ENCODE measurements at regions not wholly inside any gene's neighbourhood (a gene's known extent, or its start where the extent isn't known, plus 50 kb on each side); places are given as distances from the start of the nearest gene placed in this dataset.

DNA sequence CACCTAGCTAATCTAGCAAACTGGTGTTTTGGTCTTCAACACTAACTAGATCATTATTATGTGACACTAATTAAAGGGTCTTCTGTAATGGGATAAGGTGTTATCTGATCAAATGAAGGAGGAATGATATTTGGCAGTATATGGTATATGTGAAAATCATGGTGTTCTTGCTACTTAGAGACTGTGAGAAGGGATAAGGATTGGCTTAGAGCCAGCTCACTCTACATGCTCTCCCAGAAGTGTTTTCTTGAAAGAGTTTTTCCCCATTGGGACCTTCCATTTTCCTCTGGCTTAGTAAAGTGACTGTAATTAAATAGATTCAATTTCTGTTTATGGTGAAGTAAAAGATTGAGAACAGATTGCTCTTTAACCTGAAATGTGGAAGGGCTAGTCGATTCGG, 71.2 kb upstream of the RGL1 start:
- H3K4me1 ChIP-seq (ENCODE audit: control insufficient read depth in 5 of 5, insufficient read depth in 5 of 5, low read length in 5 of 5): peaks cover 3 to 50% (median 36%) of the 10 kb centered on the region in 5 donors

GRCh38 chr1:183732236-183732880, 72.6 kb upstream of the RGL1 start:
- Histone ChIP-seq H3K9me3 (ENCODE audit: control insufficient read depth in 5 of 5, low read length in 5 of 5) (no peaks in the 10 kb centered on the region), H3K4me3 (ENCODE audit: low read depth in 1 of 5, low read length in 5 of 5) (no peak overlapping the region), H3K27ac (ENCODE audit: low read depth, low read length) (peak overlapping the region; percentile 25), H3K9ac (ENCODE audit: low read length in 5 of 5) (no peak overlapping the region), H3K4me1 (ENCODE audit: control insufficient read depth in 5 of 5, insufficient read depth in 5 of 5, low read length in 5 of 5) (peaks cover 3 to 50% (median 36%) of the 10 kb centered on the region in 5 donors), H3K36me3 (ENCODE audit: control insufficient read depth in 5 of 5, insufficient read depth in 5 of 5, low read length in 5 of 5) (no peaks in the 10 kb centered on the region), H3K27me3 (ENCODE audit: control insufficient read depth in 5 of 5, insufficient read depth in 4 of 5, low read length in 5 of 5) (no peaks in the 10 kb centered on the region)

More for the DNA sequence above, 71.2 kb upstream of the RGL1 start:
- H3K9me3 ChIP-seq (ENCODE audit: control insufficient read depth in 5 of 5, low read length in 5 of 5): no peaks in the 10 kb centered on the region
- H3K9ac ChIP-seq (ENCODE audit: low read length in 5 of 5): peak overlapping the region in 2 of 5 donors; percentile 48 to 81
- no peak overlapping the region for H3K4me3 ChIP-seq (ENCODE audit: low read depth in 1 of 5, low read length in 5 of 5)
- no peaks in the 10 kb centered on the region for H3K27me3 ChIP-seq (ENCODE audit: control insufficient read depth in 5 of 5, insufficient read depth in 4 of 5, low read length in 5 of 5)
- no peaks in the 10 kb centered on the region for H3K36me3 ChIP-seq (ENCODE audit: control insufficient read depth in 5 of 5, insufficient read depth in 5 of 5, low read length in 5 of 5)
- peak overlapping the region; percentile 72 for H3K27ac ChIP-seq (ENCODE audit: low read depth, low read length)

DNA sequence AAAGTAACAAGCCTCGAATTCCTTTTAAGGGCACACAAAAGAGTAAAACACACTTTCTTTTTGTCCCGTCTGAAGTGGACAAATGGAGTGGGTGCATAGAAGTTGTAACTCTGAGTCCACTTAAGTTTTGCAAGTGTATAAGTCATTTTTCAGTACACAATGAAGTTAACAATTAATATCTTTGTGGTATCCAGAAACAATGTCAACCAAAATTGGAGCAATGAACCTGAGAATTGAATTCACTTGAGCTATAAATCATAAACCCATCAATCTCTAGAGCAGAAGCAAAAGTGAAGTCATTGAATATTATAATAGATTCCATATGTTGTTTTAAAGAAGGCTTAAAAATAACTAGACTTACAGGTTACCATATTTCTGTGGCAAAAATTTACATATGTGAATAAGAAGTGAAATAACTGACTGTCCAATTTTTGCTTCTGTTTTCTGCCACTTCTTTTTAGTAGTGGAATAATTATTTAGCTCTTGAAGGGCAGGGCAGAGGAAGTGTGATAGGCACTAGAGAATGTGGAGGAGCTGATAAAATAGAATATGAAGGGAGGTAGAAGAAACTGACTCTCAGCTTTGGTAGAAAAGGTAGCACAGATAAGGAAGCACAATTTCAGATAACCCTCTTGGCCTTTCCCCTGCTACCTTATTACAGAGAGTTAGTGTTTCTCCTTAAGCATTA, 73.9 kb upstream of the RGL1 start:
- Histone ChIP-seq H3K9me3 (ENCODE audit: control insufficient read depth in 5 of 5, low read length in 5 of 5) (no peaks in the 10 kb centered on the region), H3K36me3 (ENCODE audit: control insufficient read depth in 5 of 5, insufficient read depth in 5 of 5, low read length in 5 of 5) (no peaks in the 10 kb centered on the region), H3K9ac (ENCODE audit: low read length in 5 of 5) (no peak overlapping the region), H3K27me3 (ENCODE audit: control insufficient read depth in 5 of 5, insufficient read depth in 4 of 5, low read length in 5 of 5) (no peaks in the 10 kb centered on the region), H3K27ac (ENCODE audit: low read depth, low read length) (peak overlapping the region; percentile 25), H3K4me3 (ENCODE audit: low read depth in 1 of 5, low read length in 5 of 5) (no peak overlapping the region), H3K4me1 (ENCODE audit: control insufficient read depth in 5 of 5, insufficient read depth in 5 of 5, low read length in 5 of 5) (peaks cover 3 to 43% (median 34%) of the 10 kb centered on the region in 5 donors)

GRCh38 chr1:183730107-183730724, 74.7 kb upstream of the RGL1 start:
- peaks cover 0 to 36% (median 26%) of the 10 kb centered on the region in 5 donors for H3K4me1 ChIP-seq (ENCODE audit: control insufficient read depth in 5 of 5, insufficient read depth in 5 of 5, low read length in 5 of 5)
- H3K27me3 ChIP-seq (ENCODE audit: control insufficient read depth in 5 of 5, insufficient read depth in 4 of 5, low read length in 5 of 5): no peaks in the 10 kb centered on the region
- H3K27ac ChIP-seq (ENCODE audit: low read depth, low read length): no peak overlapping the region
- no peaks in the 10 kb centered on the region for H3K36me3 ChIP-seq (ENCODE audit: control insufficient read depth in 5 of 5, insufficient read depth in 5 of 5, low read length in 5 of 5)
- H3K4me3 ChIP-seq (ENCODE audit: low read depth in 1 of 5, low read length in 5 of 5): no peak overlapping the region
- no peaks in the 10 kb centered on the region for H3K9me3 ChIP-seq (ENCODE audit: control insufficient read depth in 5 of 5, low read length in 5 of 5)
- H3K9ac ChIP-seq (ENCODE audit: low read length in 5 of 5): no peak overlapping the region

DNA sequence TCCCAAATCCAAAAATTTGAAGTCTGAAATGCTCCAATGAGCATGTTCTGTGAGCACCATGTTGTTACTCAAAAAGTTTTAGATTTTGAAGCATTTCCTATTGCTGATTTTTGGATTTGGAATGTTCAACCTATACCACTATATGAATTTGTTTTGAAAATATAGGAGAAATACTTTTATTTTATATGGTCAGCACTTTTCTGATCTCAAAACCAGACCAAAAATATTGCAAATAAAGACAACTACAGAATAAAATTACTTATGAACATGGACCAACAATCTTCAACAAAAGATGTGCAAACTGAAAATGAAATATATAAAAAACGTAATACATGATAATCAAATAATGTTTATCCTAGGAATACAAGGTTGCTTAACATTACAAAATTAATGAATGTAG, 73.7 kb upstream of the APOBEC4 start:
- peaks cover 0 to 5% (median 0%) of the 10 kb centered on the region in 5 donors for H3K9me3 ChIP-seq (ENCODE audit: control insufficient read depth in 5 of 5, low read length in 5 of 5)
- H3K27ac ChIP-seq (ENCODE audit: low read depth, low read length): no peak overlapping the region
- peaks cover 0 to 6% (median under 1%) of the 10 kb centered on the region in 5 donors for H3K4me1 ChIP-seq (ENCODE audit: control insufficient read depth in 5 of 5, insufficient read depth in 5 of 5, low read length in 5 of 5)
- no peak overlapping the region for H3K4me3 ChIP-seq (ENCODE audit: low read depth in 1 of 5, low read length in 5 of 5)
- no peaks in the 10 kb centered on the region for H3K27me3 ChIP-seq (ENCODE audit: control insufficient read depth in 5 of 5, insufficient read depth in 4 of 5, low read length in 5 of 5)
- H3K36me3 ChIP-seq (ENCODE audit: control insufficient read depth in 5 of 5, insufficient read depth in 5 of 5, low read length in 5 of 5): no peaks in the 10 kb centered on the region
- H3K9ac ChIP-seq (ENCODE audit: low read length in 5 of 5): no peak overlapping the region

- Histone ChIP-seq H3K9me3 (ENCODE audit: control insufficient read depth in 5 of 5, low read length in 5 of 5) (peaks cover 0 to 5% (median 0%) of the 10 kb centered on the region in 5 donors), H3K4me3 (ENCODE audit: low read depth in 1 of 5, low read length in 5 of 5) (no peak overlapping the region), H3K9ac (ENCODE audit: low read length in 5 of 5) (no peak overlapping the region), H3K4me1 (ENCODE audit: control insufficient read depth in 5 of 5, insufficient read depth in 5 of 5, low read length in 5 of 5) (peaks cover 0 to 4% (median 2%) of the 10 kb centered on the region in 5 donors), H3K27ac (ENCODE audit: low read depth, low read length) (no peak overlapping the region), H3K36me3 (ENCODE audit: control insufficient read depth in 5 of 5, insufficient read depth in 5 of 5, low read length in 5 of 5) (no peaks in the 10 kb centered on the region), H3K27me3 (ENCODE audit: control insufficient read depth in 5 of 5, insufficient read depth in 4 of 5, low read length in 5 of 5) (no peaks in the 10 kb centered on the region)
Observed at GRCh38 chr1:183724350-183725042, 71.4 kb upstream of the APOBEC4 start.

DNA sequence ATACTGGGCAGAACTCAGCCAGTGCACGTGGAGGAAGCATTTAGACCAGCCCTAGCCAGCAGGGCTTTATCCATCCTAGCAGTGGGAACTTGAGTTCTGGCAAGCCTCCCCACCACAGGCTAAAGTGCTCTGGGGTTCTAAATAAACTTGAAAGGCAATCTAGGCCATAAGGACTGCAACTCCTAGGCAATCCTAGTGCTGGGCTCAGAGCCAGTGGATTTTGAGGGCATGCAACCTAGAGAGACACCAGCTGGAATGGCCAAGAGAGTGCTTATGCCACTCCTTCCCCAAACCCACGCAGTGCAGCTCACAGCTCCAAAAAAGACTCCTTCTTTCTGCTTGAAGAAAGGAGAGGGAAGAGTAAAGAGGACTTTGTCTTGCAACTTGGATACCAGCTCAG, 70.5 kb upstream of the APOBEC4 start:
- Histone ChIP-seq H3K36me3 (ENCODE audit: control insufficient read depth in 5 of 5, insufficient read depth in 5 of 5, low read length in 5 of 5) (no peaks in the 10 kb centered on the region), H3K27me3 (ENCODE audit: control insufficient read depth in 5 of 5, insufficient read depth in 4 of 5, low read length in 5 of 5) (no peaks in the 10 kb centered on the region), H3K4me3 (ENCODE audit: low read depth in 1 of 5, low read length in 5 of 5) (peak overlapping the region in 1 of 5 donors; percentile 15), H3K9ac (ENCODE audit: low read length in 5 of 5) (no peak overlapping the region), H3K9me3 (ENCODE audit: control insufficient read depth in 5 of 5, low read length in 5 of 5) (peaks cover 0 to 5% (median 0%) of the 10 kb centered on the region in 5 donors), H3K4me1 (ENCODE audit: control insufficient read depth in 5 of 5, insufficient read depth in 5 of 5, low read length in 5 of 5) (peaks cover 0 to 4% (median 2%) of the 10 kb centered on the region in 5 donors), H3K27ac (ENCODE audit: low read depth, low read length) (no peak overlapping the region)

DNA sequence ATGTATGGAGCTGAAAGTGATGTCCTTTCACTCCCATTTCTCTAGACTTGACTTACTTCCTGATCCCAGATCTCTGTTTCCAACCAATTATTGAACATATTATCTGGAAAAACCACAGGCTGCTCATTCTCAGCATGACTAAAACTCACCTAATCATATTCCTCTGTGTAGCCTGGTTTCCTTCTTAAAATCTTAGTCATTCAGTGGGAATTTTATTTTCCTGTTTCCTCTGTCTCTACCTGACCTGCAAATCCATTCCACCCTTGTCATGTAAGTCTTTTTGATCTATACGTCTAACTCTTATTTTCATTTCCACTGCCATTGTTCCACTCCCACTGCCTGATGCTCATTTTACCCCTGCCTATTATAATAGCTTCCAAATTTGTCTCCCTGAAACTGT, 67.9 kb upstream of the APOBEC4 start:
- H3K36me3 ChIP-seq (ENCODE audit: control insufficient read depth in 5 of 5, insufficient read depth in 5 of 5, low read length in 5 of 5): no peaks in the 10 kb centered on the region
- no peaks in the 10 kb centered on the region for H3K27me3 ChIP-seq (ENCODE audit: control insufficient read depth in 5 of 5, insufficient read depth in 4 of 5, low read length in 5 of 5)
- H3K27ac ChIP-seq (ENCODE audit: low read depth, low read length): no peak overlapping the region
- H3K9ac ChIP-seq (ENCODE audit: low read length in 5 of 5): no peak overlapping the region
- H3K9me3 ChIP-seq (ENCODE audit: control insufficient read depth in 5 of 5, low read length in 5 of 5): peaks cover 0 to 5% (median 0%) of the 10 kb centered on the region in 5 donors
- H3K4me1 ChIP-seq (ENCODE audit: control insufficient read depth in 5 of 5, insufficient read depth in 5 of 5, low read length in 5 of 5): peaks cover 0 to 7% (median 2%) of the 10 kb centered on the region in 5 donors
- H3K4me3 ChIP-seq (ENCODE audit: low read depth in 1 of 5, low read length in 5 of 5): no peak overlapping the region

- no peak overlapping the region for H3K4me3 ChIP-seq (ENCODE audit: low read depth in 1 of 5, low read length in 5 of 5)
- H3K9me3 ChIP-seq (ENCODE audit: control insufficient read depth in 5 of 5, low read length in 5 of 5): peaks cover 0 to 5% (median 0%) of the 10 kb centered on the region in 5 donors
- H3K27me3 ChIP-seq (ENCODE audit: control insufficient read depth in 5 of 5, insufficient read depth in 4 of 5, low read length in 5 of 5): no peaks in the 10 kb centered on the region
- peaks cover 0 to 7% (median 2%) of the 10 kb centered on the region in 5 donors for H3K4me1 ChIP-seq (ENCODE audit: control insufficient read depth in 5 of 5, insufficient read depth in 5 of 5, low read length in 5 of 5)
- H3K36me3 ChIP-seq (ENCODE audit: control insufficient read depth in 5 of 5, insufficient read depth in 5 of 5, low read length in 5 of 5): no peaks in the 10 kb centered on the region
- H3K27ac ChIP-seq (ENCODE audit: low read depth, low read length): no peak overlapping the region
- H3K9ac ChIP-seq (ENCODE audit: low read length in 5 of 5): no peak overlapping the region
Observed at GRCh38 chr1:183720028-183720427, 66.9 kb upstream of the APOBEC4 start.
